HL-60 (cell line): ENCODE measurements at regions not wholly inside any gene's neighbourhood (a gene's known extent, or its start where the extent isn't known, plus 50 kb on each side); places are given as distances from the start of the nearest gene placed in this dataset.

Experiments
- GABPA ChIP-seq: IDR thresholded peaks from 2 replicates; pipeline ENCODE4 v1.6.1; 2012; ENCODE audit warnings: low read depth
- POLR2AphosphoS5 ChIP-seq: IDR thresholded peaks from 2 replicates; pipeline ENCODE4 v1.6.1; 2012; ENCODE audit warnings: low read depth
- SPI1 ChIP-seq: IDR thresholded peaks from 2 replicates; pipeline ENCODE4 v1.6.1; 2012; ENCODE audit warnings: low read depth, mild to moderate bottlenecking, borderline replicate concordance
- TF ChIP-seq, protein P1 (sequence below): IDR thresholded peaks from one replicate; pipeline ENCODE4 v1.5.1; 2011; ENCODE audit warnings: low read length, control low read depth, inconsistent platforms; ENCODE audit not compliant: insufficient read depth
- TF ChIP-seq, protein P2 (sequence below): IDR thresholded peaks from 2 replicates; pipeline ENCODE4 v1.6.1; 2012; ENCODE audit warnings: low read depth; ENCODE audit not compliant: insufficient replicate concordance

DNA sequence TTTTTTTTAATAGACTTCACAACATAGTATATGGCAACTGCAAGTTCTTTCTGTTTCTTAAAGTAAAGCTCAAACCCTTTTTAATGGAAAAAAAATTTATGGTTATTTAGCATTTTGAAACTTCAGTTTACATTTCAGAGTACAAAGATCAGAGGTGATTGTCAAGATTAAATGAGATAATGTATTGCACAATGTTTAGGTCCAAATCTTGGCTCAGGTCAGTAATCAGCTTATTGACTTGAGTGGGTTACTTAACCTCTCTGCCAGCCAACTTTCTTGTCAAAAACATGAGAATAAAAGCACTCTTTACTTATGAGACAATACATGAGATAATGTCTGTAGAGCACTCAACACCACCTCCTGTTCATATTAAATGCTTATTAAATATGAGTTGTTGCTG lies 345.1 kb upstream of the PTPRD start:
- TF ChIP-seq, protein P1, sequence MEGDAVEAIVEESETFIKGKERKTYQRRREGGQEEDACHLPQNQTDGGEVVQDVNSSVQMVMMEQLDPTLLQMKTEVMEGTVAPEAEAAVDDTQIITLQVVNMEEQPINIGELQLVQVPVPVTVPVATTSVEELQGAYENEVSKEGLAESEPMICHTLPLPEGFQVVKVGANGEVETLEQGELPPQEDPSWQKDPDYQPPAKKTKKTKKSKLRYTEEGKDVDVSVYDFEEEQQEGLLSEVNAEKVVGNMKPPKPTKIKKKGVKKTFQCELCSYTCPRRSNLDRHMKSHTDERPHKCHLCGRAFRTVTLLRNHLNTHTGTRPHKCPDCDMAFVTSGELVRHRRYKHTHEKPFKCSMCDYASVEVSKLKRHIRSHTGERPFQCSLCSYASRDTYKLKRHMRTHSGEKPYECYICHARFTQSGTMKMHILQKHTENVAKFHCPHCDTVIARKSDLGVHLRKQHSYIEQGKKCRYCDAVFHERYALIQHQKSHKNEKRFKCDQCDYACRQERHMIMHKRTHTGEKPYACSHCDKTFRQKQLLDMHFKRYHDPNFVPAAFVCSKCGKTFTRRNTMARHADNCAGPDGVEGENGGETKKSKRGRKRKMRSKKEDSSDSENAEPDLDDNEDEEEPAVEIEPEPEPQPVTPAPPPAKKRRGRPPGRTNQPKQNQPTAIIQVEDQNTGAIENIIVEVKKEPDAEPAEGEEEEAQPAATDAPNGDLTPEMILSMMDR: no peak
- TF ChIP-seq, protein P2, sequence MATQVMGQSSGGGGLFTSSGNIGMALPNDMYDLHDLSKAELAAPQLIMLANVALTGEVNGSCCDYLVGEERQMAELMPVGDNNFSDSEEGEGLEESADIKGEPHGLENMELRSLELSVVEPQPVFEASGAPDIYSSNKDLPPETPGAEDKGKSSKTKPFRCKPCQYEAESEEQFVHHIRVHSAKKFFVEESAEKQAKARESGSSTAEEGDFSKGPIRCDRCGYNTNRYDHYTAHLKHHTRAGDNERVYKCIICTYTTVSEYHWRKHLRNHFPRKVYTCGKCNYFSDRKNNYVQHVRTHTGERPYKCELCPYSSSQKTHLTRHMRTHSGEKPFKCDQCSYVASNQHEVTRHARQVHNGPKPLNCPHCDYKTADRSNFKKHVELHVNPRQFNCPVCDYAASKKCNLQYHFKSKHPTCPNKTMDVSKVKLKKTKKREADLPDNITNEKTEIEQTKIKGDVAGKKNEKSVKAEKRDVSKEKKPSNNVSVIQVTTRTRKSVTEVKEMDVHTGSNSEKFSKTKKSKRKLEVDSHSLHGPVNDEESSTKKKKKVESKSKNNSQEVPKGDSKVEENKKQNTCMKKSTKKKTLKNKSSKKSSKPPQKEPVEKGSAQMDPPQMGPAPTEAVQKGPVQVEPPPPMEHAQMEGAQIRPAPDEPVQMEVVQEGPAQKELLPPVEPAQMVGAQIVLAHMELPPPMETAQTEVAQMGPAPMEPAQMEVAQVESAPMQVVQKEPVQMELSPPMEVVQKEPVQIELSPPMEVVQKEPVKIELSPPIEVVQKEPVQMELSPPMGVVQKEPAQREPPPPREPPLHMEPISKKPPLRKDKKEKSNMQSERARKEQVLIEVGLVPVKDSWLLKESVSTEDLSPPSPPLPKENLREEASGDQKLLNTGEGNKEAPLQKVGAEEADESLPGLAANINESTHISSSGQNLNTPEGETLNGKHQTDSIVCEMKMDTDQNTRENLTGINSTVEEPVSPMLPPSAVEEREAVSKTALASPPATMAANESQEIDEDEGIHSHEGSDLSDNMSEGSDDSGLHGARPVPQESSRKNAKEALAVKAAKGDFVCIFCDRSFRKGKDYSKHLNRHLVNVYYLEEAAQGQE: no peak
- TF ChIP-seq POLR2AphosphoS5 (no peak), SPI1 (no peak), GABPA (no peak)
